H1 (cell line): ENCODE measurements at regions not wholly inside any gene's neighbourhood (a gene's known extent, or its start where the extent isn't known, plus 50 kb on each side); places are given as distances from the start of the nearest gene placed in this dataset.

ENCODE experiments used
- CTCF ChIA-PET: fragments of 300-600 bp; sonication (Branson Sonifier 250); formaldehyde crosslinking; loops from one replicate; lab custom pipeline; 2021; ENCODE audit not compliant: partially characterized antibody; lab: Charles Lee
- POLR2A ChIA-PET: fragments of 300-600 bp; sonication (Branson Sonifier 250); formaldehyde crosslinking; loops from one replicate; lab custom pipeline; 2021; ENCODE audit warnings: inconsistent platforms; ENCODE audit not compliant: partially characterized antibody; lab: Charles Lee
- DNase-seq, 2 experiments: peaks; one replicate each; pipeline versions ENCODE4 v3.0.0 to v3.0.0-alpha.2; 2010 to 2022; ENCODE audit warnings: low spot score in 2 of 2, low read depth in 1 of 2, mixed read lengths in 1 of 2
- FAIRE-seq: peaks from 2 replicates; lab custom pipeline; 2011; peaks lifted over from hg19 to GRCh38; lab: Jason Lieb, UNC
- H2AFZ ChIP-seq: 2 replicates; pipeline ENCODE4 v1.8.1; 2012; ENCODE audit warnings: low read length, inconsistent platforms
- H2AK5ac ChIP-seq: 2 replicates; pipeline ENCODE4 v1.6.1; 2013; ENCODE audit warnings: low read depth, low read length
- H2BK120ac ChIP-seq: replicated peaks from 2 replicates; pipeline ENCODE3; 2013; ENCODE audit warnings: low read depth, low read length, inconsistent platforms
- H2BK12ac ChIP-seq: 2 replicates; pipeline ENCODE4 v1.6.1; 2013; ENCODE audit warnings: low read depth, low read length
- H2BK15ac ChIP-seq: 2 replicates; pipeline ENCODE4 v1.6.1; 2013; ENCODE audit warnings: low read length
- H2BK20ac ChIP-seq: 2 replicates; pipeline ENCODE4 v1.6.1; 2013; ENCODE audit warnings: low read length
- H2BK5ac ChIP-seq: 2 replicates; pipeline ENCODE4 v1.6.1; 2013; ENCODE audit warnings: low read depth, low read length
- H3K14ac ChIP-seq: 2 replicates; pipeline ENCODE4 v1.6.1; 2013; ENCODE audit warnings: inconsistent platforms; ENCODE audit not compliant: insufficient read length
- H3K18ac ChIP-seq: 2 replicates; pipeline ENCODE4 v1.6.1; 2013; ENCODE audit warnings: low read length; ENCODE audit errors: extremely low read depth
- H3K23ac ChIP-seq: 2 replicates; pipeline ENCODE4 v1.6.1; 2013; ENCODE audit warnings: inconsistent platforms; ENCODE audit not compliant: insufficient read length
- H3K23me2 ChIP-seq: 2 replicates; pipeline ENCODE4 v1.6.1; 2013; ENCODE audit warnings: low read depth, low read length
- H3K27ac ChIP-seq: 2 replicates; pipeline ENCODE4 v1.6.1; 2011; ENCODE audit warnings: low read depth, low read length, inconsistent platforms
- H3K27me3 ChIP-seq, 4 experiments: replicated peaks in 1 of 4; 1 replicate in 1 of 4; 2 replicates in 3 of 4; pipeline versions ENCODE4 v1.6.1 to v1.8.1; 2011 to 2013; ENCODE audit warnings: low read length in 3 of 4, mild to moderate bottlenecking in 3 of 4, inconsistent platforms in 2 of 4, mixed read lengths in 2 of 4, moderate library complexity in 1 of 4; ENCODE audit not compliant: control insufficient read depth in 3 of 4, insufficient read depth in 3 of 4; ENCODE audit errors: extremely low read depth in 1 of 4
- H3K36me3 ChIP-seq, 4 experiments: 2 replicates each; pipeline versions ENCODE4 v1.6.1 to v1.8.1; 2011 to 2013; ENCODE audit warnings: mild to moderate bottlenecking in 4 of 4, low read length in 3 of 4, moderate library complexity in 2 of 4, control low read depth in 1 of 4, inconsistent platforms in 1 of 4; ENCODE audit not compliant: insufficient read depth in 4 of 4, control insufficient read depth in 2 of 4
- H3K4ac ChIP-seq: replicated peaks from 2 replicates; pipeline ENCODE3; 2013; ENCODE audit warnings: low read length, low read depth, mixed read lengths, inconsistent platforms; ENCODE audit not compliant: insufficient read length
- H3K4me1 ChIP-seq, 4 experiments: replicated peaks in 1 of 4; 1 replicate in 1 of 4; 2 replicates in 3 of 4; pipeline versions ENCODE4 v1.6.1 to v1.8.1; 2011 to 2013; ENCODE audit warnings: low read length in 3 of 4, inconsistent platforms in 2 of 4, mixed read lengths in 1 of 4; ENCODE audit not compliant: insufficient read depth in 4 of 4, control insufficient read depth in 3 of 4
- H3K4me2 ChIP-seq, 2 experiments: 2 replicates each; pipeline versions ENCODE4 v1.6.1 to v1.8.1; 2011 to 2013; ENCODE audit warnings: low read depth in 2 of 2, low read length in 2 of 2, control low read depth in 1 of 2, inconsistent platforms in 1 of 2, mild to moderate bottlenecking in 1 of 2; ENCODE audit not compliant: insufficient read depth in 1 of 2
- H3K4me3 ChIP-seq, 4 experiments: fragments of 200-600, 300-600 bp in 1 of 4; sonication (generic), shearing (Covaris generic), sonication (Bioruptor Twin) in 1 of 4; 2 replicates each; pipeline versions ENCODE4 v1.5.1 to v1.8.1; 2011 to 2016; ENCODE audit warnings: low read length in 4 of 4, low read depth in 3 of 4, control low read depth in 2 of 4, inconsistent platforms in 2 of 4, mild to moderate bottlenecking in 2 of 4, mixed read lengths in 1 of 4, moderate library complexity in 1 of 4; ENCODE audit not compliant: insufficient read depth in 2 of 4; ENCODE audit errors: extremely low read depth in 1 of 4
- H3K56ac ChIP-seq: replicated peaks from 2 replicates; pipeline ENCODE3; 2013; ENCODE audit warnings: low read depth, mild to moderate bottlenecking, mixed read lengths, low read length, inconsistent platforms; ENCODE audit not compliant: insufficient read length
- H3K79me1 ChIP-seq: 2 replicates; pipeline ENCODE4 v1.6.1; 2013; ENCODE audit warnings: low read depth, low read length, control low read depth
- H3K79me2 ChIP-seq, 2 experiments: 2 replicates each; pipeline versions ENCODE4 v1.6.1 to v1.8.1; 2012 to 2013; ENCODE audit warnings: low read length in 2 of 2, mild to moderate bottlenecking in 2 of 2, inconsistent platforms in 1 of 2; ENCODE audit not compliant: insufficient read depth in 2 of 2, control insufficient read depth in 1 of 2
- H3K9ac ChIP-seq, 4 experiments: replicated peaks in 1 of 4; 1 replicate in 1 of 4; 2 replicates in 3 of 4; pipeline versions ENCODE4 v1.6.1 to v1.8.1; 2011 to 2013; ENCODE audit warnings: low read depth in 3 of 4, low read length in 3 of 4, control low read depth in 2 of 4, mild to moderate bottlenecking in 2 of 4, moderate library complexity in 2 of 4, inconsistent platforms in 1 of 4; ENCODE audit errors: extremely low read depth in 1 of 4
- H3K9me3 ChIP-seq, 2 experiments: 2 replicates each; pipeline versions ENCODE4 v1.6.1 to v1.8.1; 2012 to 2013; ENCODE audit warnings: mild to moderate bottlenecking in 2 of 2, moderate library complexity in 2 of 2, control low read depth in 1 of 2, inconsistent platforms in 1 of 2, low read depth in 1 of 2, low read length in 1 of 2, mixed read lengths in 1 of 2; ENCODE audit not compliant: insufficient read depth in 2 of 2
- H4K20me1 ChIP-seq, 2 experiments: replicated peaks in 1 of 2; 2 replicates each; pipeline versions ENCODE3 to v1.8.1; 2011 to 2013; ENCODE audit warnings: inconsistent platforms in 2 of 2, low read length in 2 of 2, mild to moderate bottlenecking in 1 of 2; ENCODE audit not compliant: insufficient read depth in 2 of 2, control insufficient read depth in 1 of 2
- H4K5ac ChIP-seq: 2 replicates; pipeline ENCODE4 v1.6.1; 2013; ENCODE audit warnings: low read length, low read depth, mixed read lengths, inconsistent platforms; ENCODE audit not compliant: insufficient read length
- H4K8ac ChIP-seq: 2 replicates; pipeline ENCODE4 v1.8.0; 2013; ENCODE audit warnings: mild to moderate bottlenecking, moderate library complexity, low read length, inconsistent platforms; ENCODE audit not compliant: insufficient read depth; ENCODE audit errors: extremely low read depth
- H4K91ac ChIP-seq: replicated peaks from 2 replicates; pipeline ENCODE3; 2013; ENCODE audit warnings: low read length, mixed read lengths, inconsistent platforms; ENCODE audit not compliant: insufficient read length
- EZH2 ChIP-seq: fragments of 200-600 bp; sonication (generic); IDR thresholded peaks from 2 replicates; pipeline ENCODE4 v1.7.1; 2012; ENCODE audit warnings: low read depth, mild to moderate bottlenecking, moderate library complexity, low read length, inconsistent platforms; ENCODE audit not compliant: severe bottlenecking
- WGBS, 2 experiments: shearing (Covaris generic) in 1 of 2; methylation state at CpG; one replicate each; pipeline versions ENCODE4 v1.1.6 to v1.1.7; 2013 to 2015; ENCODE audit warnings: low lambda C conversion rate in 2 of 2, mixed read lengths in 2 of 2, inconsistent platforms in 1 of 2, low coverage in 1 of 2, missing lambda C conversion rate in 1 of 2; ENCODE audit not compliant: insufficient replicate concordance in 2 of 2, insufficient coverage in 1 of 2, insufficient read length in 1 of 2; ENCODE audit errors: extremely low coverage in 1 of 2, missing lambda C conversion rate in 1 of 2; 5-methylcytosine and 5-hydroxymethylcytosine counted together

DNA sequence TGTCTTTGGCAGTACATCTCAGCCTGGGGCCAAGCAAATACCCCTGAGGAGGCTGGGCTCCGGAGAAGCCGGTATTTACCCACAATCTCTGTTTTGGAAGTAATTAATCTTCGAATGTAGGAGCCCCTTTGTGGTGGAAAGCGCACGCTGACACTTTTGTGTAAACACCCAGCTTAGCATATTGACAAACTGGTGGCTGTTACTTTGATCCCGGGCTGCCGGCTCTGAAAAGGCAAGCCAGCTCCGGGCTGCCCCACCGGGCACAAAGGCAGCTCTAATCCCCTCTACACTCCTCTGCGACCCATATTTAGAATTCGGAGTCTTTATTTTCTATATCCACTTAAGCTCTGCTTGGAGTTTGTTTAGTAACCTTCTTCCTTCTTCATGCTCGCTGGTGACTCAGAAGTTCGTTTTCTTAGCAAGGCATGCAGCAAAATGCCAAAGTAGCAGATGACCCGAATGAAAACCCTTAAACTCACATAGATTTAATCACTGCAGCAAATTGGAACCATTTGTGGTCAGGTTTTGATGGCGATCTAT, 144.0 kb upstream of the IRX3 start:
- Histone ChIP-seq H4K5ac (no peak overlapping the region), H4K8ac (no peak overlapping the region), H2BK12ac (no peak overlapping the region), H3K27ac (no peak overlapping the region), H3K4me2 (no peak overlapping the region), H3K23ac (no peak overlapping the region), H3K9me3 (0 out of 4 replicates have a peak, but pooled peaks cover 0 to 9% of the 10 kb centered on the region in 2 experiments), H4K91ac (no peak overlapping the region), H3K14ac (no peak overlapping the region), H3K4me3 (no peak overlapping the region), H3K4ac (no peak overlapping the region), H3K56ac (no peak overlapping the region), H2AFZ (no peak overlapping the region), H2BK15ac (no peak overlapping the region), H2BK120ac (no peak overlapping the region), H3K18ac (no peak overlapping the region), H3K9ac (no peak overlapping the region), H3K79me1 (no peaks in the 10 kb centered on the region), H3K23me2 (no peaks in the 10 kb centered on the region; the same call in 1 of the 2 replicates), H3K27me3 (peaks cover 0 to 8% (median 2%) of the 10 kb centered on the region in 4 experiments; a peak in 3 of 7 replicates), H2BK5ac (no peak overlapping the region), H3K79me2 (no peaks in the 10 kb centered on the region), H2BK20ac (no peak overlapping the region), H3K36me3 (no peaks in the 10 kb centered on the region), H4K20me1 (no peaks in the 10 kb centered on the region), H3K4me1 (peaks cover 0 to 3% (median 0%) of the 10 kb centered on the region in 4 experiments; a peak in 3 of 7 replicates), H2AK5ac (no peak overlapping the region)
- POLR2A ChIA-PET = no interaction called here
- TF ChIP-seq EZH2 = no peak
- 77% methylated on average over 15 of the region's 15 CpGs; no CpG with 5 or more reads in 1 of the 2 experiments for WGBS, 2 experiments
- DNase-seq (no peak), FAIRE-seq (no peak)
- CTCF ChIA-PET = interaction anchor here (1.0 kb wide), 1 partner anchor 321 kb away, joined by 3 read pairs; no protein-coding TSS in a partner anchor
